NCI-H460 (cell line): ENCODE measurements at regions not wholly inside any gene's neighbourhood (a gene's known extent, or its start where the extent isn't known, plus 50 kb on each side); places are given as distances from the start of the nearest gene placed in this dataset.
A peak's percentile ranks its signal among the peaks of the same experiment; 100 is the strongest.

ENCODE experiments used
- DNase-seq: peaks from one replicate; pipeline ENCODE4 v3.0.0-alpha.2; 2016; ENCODE audit warnings: low read depth; ENCODE audit errors: extremely low read depth

DNA sequence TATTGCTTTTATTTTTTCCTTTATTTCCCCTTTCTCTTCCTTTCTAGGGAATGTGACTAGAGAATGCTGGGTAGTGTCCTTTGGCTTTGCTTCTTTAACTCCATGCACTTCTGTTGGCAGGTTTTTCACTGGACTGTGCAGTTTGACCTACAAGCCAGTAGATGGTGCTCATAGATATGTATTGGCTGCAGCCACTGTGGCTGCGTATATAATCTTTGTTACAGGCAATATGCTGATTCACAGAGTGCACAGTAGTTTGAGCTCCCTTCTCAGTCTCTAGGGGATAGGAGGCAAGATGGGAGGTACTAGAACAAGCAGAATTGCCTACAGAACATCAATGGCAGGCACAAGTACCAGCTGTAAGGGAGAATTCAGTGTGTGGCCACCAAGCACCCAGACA lies 503.5 kb downstream of the LRFN5 start:
- DNase-seq, result peak; percentile 41

DNA sequence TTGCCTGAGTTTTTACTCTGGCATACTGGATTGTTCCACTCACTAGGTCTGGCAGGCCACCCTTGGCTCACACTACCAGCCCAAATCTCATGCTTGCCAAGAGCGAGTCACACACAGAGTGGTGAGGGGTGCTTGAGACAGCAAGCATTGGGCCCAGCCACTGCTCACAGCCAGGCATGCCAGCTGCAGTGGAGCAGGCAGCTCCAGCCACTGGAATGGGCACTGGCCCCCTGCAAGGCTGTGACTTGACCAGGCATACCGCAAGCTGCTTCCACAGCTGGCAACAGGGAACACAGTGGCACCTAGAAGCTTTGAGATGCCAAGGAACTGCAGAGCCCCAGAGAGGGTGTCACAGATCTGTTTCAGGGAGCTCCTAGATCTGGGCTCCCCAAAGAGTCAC lies 488.5 kb downstream of the LRFN5 start:
- DNase-seq, result no peak

DNA sequence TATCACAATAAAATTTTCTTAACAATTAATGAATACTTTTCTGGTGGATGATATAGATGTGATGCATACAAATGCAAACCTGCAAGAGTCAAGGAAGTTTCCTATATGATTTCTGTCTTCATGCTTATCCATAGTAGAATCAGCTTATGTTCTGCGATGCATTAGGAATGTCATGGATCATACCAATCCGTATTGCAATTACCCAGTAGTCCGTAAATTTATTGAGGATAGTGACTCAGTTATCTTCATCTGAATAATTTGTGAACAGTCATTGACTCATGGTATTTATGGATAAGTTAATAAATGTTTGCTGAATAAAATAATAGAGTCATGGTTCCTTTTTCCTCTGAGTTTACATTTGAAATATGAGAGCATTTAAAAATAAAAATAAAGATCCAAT lies 483.4 kb downstream of the LRFN5 start:
- DNase-seq, result no peak

DNA sequence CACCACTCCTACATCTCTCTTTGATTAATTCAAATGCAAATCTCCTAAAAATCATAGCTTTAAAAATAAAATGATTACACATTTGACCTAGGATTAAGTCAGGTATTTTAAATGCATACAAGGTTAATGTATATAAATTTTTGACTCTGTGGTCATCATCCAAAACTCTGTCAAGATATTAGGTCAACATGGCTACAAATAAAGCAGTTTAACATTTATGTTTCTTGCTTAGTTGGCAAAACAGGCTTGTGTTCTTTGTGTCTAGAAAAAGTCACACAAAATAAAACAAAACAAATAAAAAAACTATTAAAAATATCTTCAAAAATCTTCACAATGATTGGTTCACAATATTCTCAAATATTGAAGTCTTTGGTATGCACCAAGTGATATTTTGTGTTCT lies 473.2 kb downstream of the LRFN5 start:
- DNase-seq, result no peak

DNA sequence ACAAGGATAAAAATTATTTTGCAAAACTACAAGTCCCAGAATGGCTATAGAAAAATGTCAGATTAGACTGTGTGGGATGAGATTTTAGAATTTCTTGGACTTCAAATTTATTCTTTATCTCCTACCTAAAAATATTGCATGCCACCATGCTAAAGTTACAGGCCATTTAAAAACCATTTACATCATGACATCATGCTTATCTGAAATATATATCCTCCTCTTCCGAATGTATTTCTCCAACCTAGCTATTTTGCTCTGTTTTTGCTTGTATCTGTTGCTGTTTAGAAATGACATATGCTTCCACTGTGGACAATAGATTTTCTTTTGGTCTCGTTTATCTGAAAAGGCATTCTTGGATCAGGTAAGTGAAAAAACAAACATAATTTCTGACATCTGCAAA lies 471.7 kb downstream of the LRFN5 start:
- no peak for DNase-seq

DNA sequence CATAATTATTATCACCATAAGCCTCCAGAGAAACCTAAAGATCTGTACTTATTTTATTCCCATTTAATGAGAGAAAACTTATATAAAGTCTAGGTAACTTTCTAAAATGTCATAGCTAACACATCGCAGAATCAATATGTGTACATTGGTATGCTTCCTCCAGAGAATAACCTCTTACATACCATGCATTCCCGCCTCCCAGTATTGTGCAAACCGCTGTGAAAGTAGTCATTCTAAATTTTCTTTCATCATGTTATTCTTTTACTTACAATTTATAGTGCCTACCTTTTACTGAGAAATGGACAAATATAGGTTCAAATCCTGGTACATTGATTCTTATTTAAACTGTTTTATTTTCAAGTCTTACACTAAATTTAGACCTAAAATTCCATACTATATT lies 463.4 kb downstream of the LRFN5 start:
- no peak for DNase-seq

DNA sequence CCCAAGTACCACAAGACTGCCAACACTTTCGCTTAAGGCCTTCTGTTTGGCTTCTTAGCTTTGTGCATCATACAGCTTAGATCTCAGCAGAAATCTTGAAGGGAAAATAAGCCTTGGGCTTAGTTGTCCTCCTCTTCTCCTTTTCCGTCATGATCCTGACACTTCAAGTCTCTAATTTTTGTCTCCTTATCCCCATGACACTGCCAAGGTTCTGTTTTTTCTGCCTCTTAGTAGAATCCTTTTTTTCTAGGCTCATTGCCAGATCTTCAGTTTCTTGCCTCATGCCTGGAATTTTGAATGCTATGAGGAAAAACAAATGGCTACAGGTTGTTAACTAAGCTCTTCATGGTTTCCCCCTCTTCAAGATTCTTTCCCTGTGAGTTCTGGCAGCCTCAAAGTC lies 450.4 kb downstream of the LRFN5 start:
- no peak for DNase-seq

DNA sequence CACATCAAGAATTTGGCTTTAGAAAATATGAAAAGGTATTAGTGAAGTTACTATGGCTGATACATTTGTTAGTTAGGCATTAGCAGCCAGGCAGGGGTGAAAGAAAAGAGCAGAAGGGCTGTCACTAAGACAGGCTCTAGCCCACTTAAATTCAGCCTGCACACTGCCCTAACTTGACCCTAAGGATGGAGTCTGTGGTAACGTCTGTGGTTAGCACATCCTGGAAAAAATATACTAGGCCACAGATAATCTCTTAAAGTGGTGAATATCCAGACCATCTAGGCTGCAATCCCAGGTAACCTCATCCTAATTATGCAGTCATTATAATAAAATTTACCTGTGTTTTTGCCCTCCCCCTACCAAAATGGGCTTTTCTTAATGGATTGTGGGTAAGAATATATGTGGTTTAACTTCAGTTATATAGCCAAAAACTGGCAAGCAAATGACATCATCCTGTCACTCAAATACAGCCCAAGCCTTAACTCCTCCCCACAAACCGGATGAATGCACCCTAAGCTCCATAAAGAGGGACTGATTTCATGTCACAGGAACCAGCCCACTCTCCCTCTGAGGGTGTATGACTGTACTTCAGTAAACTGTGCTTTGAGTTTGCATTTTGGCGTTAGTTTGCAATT lies 440.9 kb downstream of the LRFN5 start:
- no peak for DNase-seq

DNA sequence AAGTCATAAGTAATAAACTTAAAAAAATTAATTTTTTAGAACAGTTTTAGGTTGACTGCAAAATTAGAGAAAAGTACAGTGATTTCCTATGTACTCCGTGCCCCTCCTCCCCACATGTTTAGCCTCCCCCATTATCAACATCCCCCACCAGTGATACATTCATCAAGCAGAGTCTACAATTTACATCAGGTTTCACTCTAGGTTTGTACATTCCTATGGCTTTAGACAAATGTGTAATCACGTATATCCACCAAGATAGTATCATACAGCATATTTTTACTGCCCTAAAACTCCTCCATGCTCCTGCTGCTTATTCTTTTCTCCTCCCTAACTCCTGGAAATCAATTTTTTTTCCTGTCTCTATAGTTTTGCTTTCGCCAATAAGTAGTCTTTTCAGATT lies 438.7 kb downstream of the LRFN5 start:
- no peak for DNase-seq

DNA sequence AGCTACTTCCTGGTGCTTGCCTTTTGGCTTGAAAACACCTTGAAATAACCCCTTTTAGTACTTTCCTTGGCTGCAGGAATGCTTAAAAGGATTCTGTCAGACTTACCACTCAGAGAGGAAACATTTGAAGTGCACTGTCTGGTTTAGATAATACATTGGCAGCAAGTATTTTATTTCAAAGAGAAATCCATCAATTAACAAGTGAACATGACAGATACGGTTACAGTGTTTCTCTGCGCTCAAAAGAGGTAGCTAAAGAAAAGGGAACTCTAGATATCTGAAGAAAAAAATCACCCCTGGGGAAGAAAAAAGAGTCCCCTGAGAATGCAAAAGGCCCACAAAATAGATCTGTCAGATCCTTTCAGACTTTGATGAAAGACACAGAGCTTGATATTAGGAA lies 421.9 kb downstream of the LRFN5 start:
- no peak for DNase-seq

DNA sequence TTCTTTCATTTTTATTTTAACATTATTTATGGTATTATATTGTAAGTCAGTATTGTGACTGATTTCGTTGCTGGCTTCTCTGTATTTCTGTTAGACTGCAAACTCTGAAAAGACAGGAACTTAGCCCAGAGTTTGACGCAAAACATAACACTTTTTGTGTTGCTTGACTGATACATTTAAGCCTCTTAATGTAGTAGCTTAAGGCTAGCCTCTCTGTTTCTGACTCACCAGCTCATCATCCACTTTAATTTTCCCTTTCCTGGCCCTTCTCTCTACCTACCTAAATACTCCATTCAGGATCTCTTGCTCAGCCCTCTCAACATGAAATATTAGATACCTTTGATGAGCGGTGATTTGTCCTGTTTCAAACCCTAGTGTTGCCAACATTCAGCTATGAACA lies 420.6 kb downstream of the LRFN5 start:
- no peak for DNase-seq

DNA sequence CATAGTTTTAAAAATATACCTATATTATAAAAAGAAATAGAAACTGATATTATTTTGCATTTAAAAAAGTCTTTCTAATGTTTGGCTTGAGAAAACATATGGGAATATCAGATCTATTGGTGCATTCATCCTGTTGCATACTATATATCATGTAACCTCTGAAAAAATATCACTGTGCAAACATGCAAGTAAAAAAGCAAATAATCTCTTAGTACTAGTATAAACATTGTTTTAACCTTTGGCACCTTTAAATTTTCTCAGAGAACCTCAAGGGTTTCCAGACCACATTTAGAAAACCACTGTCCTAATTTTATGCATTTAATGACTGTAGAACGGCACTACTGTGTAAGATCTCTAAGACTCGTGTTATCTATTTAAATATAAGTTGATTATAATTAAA lies 416.8 kb downstream of the LRFN5 start:
- DNase-seq, result no peak

DNA sequence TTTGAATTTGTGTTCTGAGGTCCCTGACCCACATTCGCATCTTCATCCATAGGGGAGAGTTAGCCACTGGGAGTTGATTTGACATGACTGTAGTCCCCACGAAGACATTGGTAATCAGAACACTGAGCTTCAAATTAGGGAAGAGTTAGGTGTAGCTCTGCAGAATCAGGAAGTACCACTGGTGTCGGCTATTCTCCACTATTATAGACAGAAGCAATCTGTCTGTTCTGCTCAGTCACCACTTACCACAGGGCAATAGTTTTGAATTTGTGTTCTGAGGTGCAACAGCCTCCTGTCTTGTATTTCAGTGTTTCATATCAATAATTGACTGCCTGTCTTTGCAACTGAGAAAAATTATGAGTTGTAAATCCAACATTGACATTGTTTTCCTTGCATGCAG lies 407.6 kb downstream of the LRFN5 start:
- no peak for DNase-seq

DNA sequence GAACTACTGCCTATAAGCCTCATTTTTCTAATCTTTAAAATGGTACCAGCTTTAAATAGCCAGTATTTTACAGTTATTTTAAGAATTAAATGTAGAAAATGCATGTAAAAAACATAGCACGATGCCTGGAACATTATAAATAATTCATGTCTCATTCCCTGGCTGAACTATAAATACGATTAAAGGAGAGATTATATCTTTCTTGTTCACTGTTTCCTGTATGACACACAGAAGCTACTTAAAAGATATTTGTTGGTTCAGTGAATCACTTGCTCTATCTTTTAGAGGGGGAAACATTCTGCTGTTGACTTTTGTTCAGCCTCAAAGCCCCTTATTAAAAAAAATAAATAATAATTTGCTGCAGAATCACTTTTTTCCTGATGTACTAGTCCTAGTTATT lies 406.9 kb downstream of the LRFN5 start:
- DNase-seq, result no peak

DNA sequence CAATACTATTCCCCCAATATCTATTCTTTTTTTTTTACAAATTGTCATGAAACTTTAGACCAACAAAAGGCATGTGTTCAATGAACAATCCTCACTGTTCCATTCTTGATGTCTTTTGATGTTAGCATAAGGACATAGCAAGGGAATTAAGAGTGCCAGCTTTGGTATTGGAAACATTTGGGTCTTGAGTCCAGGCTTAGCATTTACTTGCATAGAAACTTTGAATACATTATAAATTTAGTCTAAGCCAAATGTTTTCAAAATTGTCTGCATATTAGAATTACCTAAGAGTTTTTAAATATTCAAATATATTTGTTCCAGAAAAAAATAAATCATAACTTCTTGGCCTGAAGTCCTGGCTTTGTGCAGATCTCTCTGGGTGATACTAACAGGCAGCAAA lies 406.5 kb downstream of the LRFN5 start:
- no peak for DNase-seq

DNA sequence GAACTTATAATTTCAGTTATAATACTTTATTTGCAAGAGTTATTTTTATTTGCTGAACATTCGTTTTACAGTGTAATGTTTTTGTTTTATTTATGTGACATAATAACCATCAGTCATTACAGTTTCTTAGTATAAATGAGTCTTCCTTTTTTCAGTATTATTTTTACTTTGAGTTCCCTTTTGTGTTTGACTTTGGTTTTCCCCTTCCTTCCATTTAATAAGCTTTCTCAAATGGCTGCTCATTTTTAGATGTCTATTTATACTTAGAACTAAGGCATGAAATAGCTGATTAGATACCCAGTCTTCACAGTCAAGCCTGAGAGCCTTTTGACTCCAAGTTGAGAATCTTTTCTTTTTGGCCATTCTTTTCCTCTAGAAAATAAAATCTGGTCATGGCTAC lies 404.5 kb downstream of the LRFN5 start:
- no peak for DNase-seq

DNA sequence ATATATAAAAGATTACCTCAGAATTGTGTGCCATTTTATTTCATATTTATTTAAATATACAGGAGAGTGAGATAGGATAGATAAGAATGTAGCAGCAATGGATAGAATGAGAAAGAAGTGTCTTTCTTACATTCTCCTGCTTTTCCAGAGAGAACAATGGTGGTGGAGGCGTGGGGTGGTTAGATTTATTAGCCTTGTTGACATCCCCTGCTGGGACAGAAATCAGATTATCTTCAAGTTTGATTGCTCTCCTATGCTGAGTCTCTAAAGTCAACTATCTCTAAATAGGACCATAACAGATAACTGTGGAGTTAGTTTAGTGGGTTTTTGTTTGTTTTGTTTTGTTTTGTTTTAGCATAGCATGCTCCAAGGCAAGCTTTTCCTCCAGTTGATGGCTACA lies 397.6 kb downstream of the LRFN5 start:
- no peak for DNase-seq

DNA sequence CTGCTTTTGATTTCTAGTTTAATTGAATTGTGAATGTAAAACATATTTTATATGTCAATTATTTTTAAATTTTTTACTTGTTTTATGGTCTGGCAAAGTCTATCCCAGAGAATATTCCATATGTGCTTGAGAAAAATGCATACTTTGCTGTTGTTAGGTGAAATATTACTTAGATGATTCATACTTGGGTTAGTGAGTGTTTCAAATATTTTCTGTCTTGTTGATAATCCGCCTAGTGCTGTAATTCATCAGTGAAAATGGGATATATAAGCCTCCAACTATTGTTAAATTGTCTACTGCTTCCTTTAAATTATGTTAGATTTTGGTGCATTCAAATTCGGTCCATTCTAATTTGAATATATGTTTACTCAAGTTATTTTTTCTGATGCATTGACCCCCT lies 395.5 kb downstream of the LRFN5 start:
- DNase-seq, result no peak

DNA sequence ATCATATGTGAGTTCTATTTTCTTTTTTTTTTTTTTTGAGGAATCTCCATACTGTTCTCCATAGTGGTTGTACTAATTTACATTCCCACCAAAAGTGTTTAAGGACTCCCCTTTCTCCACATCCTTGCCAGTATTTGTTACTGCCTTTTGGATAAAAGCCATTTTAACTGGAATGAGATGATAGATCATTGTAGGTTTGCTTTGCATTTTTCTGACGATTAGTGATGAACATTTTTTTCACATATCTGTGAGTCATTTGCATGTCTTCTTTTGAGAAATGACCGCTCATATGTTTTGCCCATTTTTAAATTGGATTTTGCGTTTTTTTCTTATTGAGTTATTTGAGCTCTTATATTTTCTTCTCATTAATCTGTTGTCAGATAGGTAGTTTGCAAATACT lies 394.8 kb downstream of the LRFN5 start:
- no peak for DNase-seq

DNA sequence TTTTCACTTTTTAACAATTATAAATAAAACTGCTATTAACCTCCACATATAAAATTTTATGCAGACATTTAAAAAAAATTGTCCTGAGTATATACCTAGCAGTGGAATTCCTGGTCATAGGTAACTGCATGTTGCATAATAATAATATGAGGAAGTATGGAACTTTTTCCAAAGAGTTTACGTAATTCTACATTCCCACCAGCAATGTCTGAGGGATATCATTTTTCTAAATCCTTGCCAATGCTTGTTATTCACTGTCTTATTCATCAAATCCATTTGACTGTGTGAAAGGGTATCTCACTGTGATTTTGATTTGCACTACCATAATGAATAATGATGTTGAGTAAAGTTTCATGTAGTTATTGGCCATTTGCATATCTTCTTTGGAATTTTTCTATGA lies 393.8 kb downstream of the LRFN5 start:
- no peak for DNase-seq

DNA sequence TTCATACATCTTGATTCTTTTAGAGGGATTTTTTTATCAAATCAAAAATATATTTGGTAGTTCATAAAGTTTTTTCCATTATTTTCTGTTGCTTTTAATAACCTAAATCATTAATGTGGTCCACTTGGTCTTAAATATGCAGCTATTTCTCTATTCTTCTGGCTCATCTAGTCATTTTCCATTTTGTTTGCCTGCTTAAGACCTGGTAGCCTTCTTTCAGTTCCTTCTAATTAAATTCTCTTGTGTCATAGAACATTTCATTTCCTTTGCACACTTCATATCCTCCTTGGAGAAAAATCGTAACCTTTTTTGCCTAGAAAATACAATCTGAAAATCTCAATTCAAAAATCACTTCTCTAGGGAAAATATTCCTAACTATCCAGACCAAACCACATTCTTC lies 387.0 kb downstream of the LRFN5 start:
- no peak for DNase-seq

DNA sequence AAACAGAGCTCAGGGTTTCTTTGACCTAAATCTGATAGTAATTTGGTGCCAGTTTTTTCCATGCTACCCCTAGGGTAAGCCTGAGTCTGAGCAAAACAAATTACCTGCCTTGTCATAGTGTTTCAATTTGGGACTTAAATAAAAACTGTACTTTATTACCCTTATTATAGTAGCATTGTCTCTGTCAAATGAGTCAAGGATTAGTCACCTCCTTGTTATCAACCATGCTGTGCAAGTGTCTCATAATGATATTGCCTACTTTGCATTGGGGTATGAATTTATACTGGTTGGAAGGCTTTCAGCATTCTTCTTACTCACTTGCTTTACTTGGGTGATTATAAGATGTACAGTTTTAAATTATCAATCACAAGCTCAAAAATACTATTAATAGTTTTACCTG lies 380.0 kb downstream of the LRFN5 start:
- no peak for DNase-seq

DNA sequence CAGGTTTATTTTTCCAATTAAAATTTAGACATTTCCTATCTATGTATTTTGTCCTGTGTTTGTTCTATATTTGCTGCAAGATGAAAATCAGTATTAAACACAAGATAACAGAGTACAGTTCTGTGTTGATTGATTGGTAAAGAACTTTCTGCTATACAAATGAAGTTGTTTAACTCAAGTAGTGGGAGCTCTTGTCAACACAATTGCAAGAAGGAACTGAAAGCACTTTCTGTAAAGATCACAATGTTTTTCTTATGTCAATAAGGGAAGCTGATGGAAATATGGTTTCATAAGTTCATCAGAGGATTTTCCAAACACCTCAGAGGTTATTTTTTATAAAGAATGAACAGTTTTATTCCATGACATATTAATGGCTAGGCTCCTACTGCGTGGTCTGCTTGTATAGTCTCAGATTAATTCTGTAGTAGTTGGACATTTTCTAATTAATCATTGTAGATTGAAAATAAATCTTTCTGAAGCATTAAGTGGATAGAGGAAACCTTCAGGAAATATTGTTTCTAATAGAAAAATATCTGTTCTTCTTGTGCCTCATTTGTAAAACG lies 379.5 kb downstream of the LRFN5 start:
- DNase-seq, result no peak
